Adrenal gland (tissue), 9 donors: ENCODE measurements at regions not wholly inside any gene's neighbourhood (a gene's known extent, or its start where the extent isn't known, plus 50 kb on each side); places are given as distances from the start of the nearest gene placed in this dataset.

Source experiments
- DNase-seq, 7 donors: peaks; one replicate each; pipeline ENCODE4 v3.0.0-alpha.2; 2019 to 2020
- H3K27ac ChIP-seq, 5 donors: fragments of 200-600 bp; sonication (generic) in 4 of 5; 1 replicate in 3 of 5; 2 replicates in 2 of 5; pipeline versions ENCODE4 v1.5.1 to v1.8.0; 2016 to 2020; ENCODE audit warnings: mild to moderate bottlenecking in 1 of 5
- H3K27me3 ChIP-seq: fragments of 200-600 bp; 2 replicates; pipeline ENCODE4 v1.8.0; 2021
- H3K36me3 ChIP-seq, 2 donors: fragments of 200-600 bp; replicated peaks in 1 of 2; 1 replicate in 1 of 2; 2 replicates in 1 of 2; pipeline versions ENCODE4 v1.5.1 to v1.8.0; 2018 to 2022
- H3K4me1 ChIP-seq, 2 donors: fragments of 200-600 bp; replicated peaks in 1 of 2; 1 replicate in 1 of 2; 2 replicates in 1 of 2; pipeline versions ENCODE4 v1.5.1 to v1.8.0; 2018 to 2021
- H3K4me3 ChIP-seq, 4 donors: fragments of 200-600 bp; sonication (generic) in 3 of 4; one replicate each; pipeline ENCODE4 v1.5.1; 2016 to 2018
- H3K9me3 ChIP-seq, 3 donors: fragments of 200-600 bp; sonication (generic) in 1 of 3; replicated peaks in 1 of 3; 1 replicate in 2 of 3; 2 replicates in 1 of 3; pipeline versions ENCODE4 v1.5.1 to v1.8.0; 2016 to 2021
- POLR2A ChIP-seq, 2 donors: fragments of 450-650 bp; IDR thresholded peaks; one replicate each; pipeline ENCODE4 v1.6.1; 2017; ENCODE audit warnings: antibody characterized with exemption in 2 of 2, mild to moderate bottlenecking in 2 of 2, moderate library complexity in 1 of 2
- WGBS, 4 donors: extraction: QIAGEN DNeasy Blood & Tissue Kit in 2 of 4; methylation state at CpG; one replicate each; pipeline versions ENCODE4 v1.1.5 to v1.1.7; 2013 to 2017; 5-methylcytosine and 5-hydroxymethylcytosine counted together
- intact Hi-C, 2 donors: fragments of 100-400 bp; cut with DNase I; formaldehyde crosslinking; loops; one replicate each; pipeline versions ENCODE4 v1.14.1 to v1.15.0; 2022 to 2023
- TF ChIP-seq, protein P1 (sequence below), 6 experiments: fragments of 450-650 bp in 4 of 6; fragments of 200-600 bp in 2 of 6; sonication (generic) in 1 of 6; IDR thresholded peaks; 1 replicate in 5 of 6; 2 replicates in 1 of 6; pipeline versions ENCODE4 v1.5.1 to v1.8.0; 2016 to 2021; ENCODE audit warnings: antibody characterized with exemption in 6 of 6, mild to moderate bottlenecking in 2 of 6, moderate library complexity in 1 of 6
- donor health status: healthy with polysubstance abuse.
- donor health status: Bipolar disorder and iron deficiency.
- donor health status: DM: yes; HTN: yes; CAD: no.
- donor health status: DM: no; HTN: no; CAD: no.
- donor health status: DM: no; HTN: no; CAD: no.

- H3K27me3 ChIP-seq: no peaks in the 10 kb centered on the region
- H3K27ac ChIP-seq: no peak overlapping the region
- intact Hi-C loops: no loop called here
- WGBS, 4 donors: 70 to 83% (median 81%) methylated on average over 4 of the region's 4 CpGs
- TF ChIP-seq, protein P1, sequence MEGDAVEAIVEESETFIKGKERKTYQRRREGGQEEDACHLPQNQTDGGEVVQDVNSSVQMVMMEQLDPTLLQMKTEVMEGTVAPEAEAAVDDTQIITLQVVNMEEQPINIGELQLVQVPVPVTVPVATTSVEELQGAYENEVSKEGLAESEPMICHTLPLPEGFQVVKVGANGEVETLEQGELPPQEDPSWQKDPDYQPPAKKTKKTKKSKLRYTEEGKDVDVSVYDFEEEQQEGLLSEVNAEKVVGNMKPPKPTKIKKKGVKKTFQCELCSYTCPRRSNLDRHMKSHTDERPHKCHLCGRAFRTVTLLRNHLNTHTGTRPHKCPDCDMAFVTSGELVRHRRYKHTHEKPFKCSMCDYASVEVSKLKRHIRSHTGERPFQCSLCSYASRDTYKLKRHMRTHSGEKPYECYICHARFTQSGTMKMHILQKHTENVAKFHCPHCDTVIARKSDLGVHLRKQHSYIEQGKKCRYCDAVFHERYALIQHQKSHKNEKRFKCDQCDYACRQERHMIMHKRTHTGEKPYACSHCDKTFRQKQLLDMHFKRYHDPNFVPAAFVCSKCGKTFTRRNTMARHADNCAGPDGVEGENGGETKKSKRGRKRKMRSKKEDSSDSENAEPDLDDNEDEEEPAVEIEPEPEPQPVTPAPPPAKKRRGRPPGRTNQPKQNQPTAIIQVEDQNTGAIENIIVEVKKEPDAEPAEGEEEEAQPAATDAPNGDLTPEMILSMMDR (IDR thresholded peaks at IDR 0.05): no peak
- TF ChIP-seq POLR2A (IDR thresholded peaks at IDR 0.05): no peak
- no peak for DNase-seq
- H3K4me3 ChIP-seq: no peak overlapping the region
- no peaks in the 10 kb centered on the region for H3K36me3 ChIP-seq
- H3K4me1 ChIP-seq: no peaks in the 10 kb centered on the region
- H3K9me3 ChIP-seq: no peaks in the 10 kb centered on the region
Observed at GRCh38 chr6:166242888-166243287, 65.3 kb downstream of the PRR18 start.

DNA sequence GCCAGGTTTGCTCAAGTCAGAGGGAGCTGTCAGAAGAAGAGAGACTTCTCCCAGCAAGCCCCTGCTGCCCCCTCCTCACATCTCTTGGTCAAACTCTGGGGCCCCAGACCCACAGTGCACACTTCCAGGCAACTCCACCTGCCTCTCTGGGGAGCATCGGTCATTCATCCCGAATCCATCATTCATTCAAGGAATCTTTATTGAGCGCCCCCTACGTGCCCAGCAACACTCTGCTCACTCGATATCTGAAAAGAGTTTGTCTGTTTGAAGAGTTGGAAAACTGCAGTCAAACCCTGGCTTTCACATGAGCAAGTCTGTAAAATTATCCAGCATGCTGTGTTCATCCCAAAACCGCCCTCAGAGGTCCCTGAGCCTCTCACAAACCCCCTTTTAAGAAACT lies 66.2 kb downstream of the PRR18 start:
- H3K27ac ChIP-seq: no peak overlapping the region
- H3K36me3 ChIP-seq: no peaks in the 10 kb centered on the region
- intact Hi-C loops: no loop called here
- 74 to 88% (median 85%) methylated on average over 6 of the region's 6 CpGs for WGBS, 4 donors
- no peak for DNase-seq
- H3K4me3 ChIP-seq: no peak overlapping the region
- H3K4me1 ChIP-seq: no peaks in the 10 kb centered on the region
- no peaks in the 10 kb centered on the region for H3K9me3 ChIP-seq
- TF ChIP-seq, protein P1 (IDR thresholded peaks at IDR 0.05): no peak
- no peak for TF ChIP-seq POLR2A (IDR thresholded peaks at IDR 0.05)
- H3K27me3 ChIP-seq: no peaks in the 10 kb centered on the region

DNA sequence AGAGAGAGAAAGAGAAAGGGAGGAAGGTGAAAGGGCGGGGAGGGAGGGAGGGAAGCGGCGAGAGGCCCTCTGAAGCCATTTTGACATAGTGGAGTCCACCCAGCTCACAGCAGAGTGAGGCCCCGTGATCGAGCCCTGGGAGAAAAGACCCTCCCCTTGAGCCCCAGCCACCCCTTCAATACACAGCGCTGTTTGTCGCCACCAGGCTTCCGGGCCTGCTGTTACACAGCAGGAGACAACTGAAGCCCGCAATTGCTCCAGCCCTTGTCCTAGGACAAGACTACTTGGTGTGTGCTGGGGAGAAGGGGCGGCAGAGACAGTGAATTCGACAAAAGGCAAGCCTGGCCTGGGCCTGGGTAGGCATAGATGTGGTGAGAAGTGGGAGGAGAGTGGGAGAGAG lies 67.3 kb downstream of the PRR18 start:
- TF ChIP-seq, protein P1 (IDR thresholded peaks at IDR 0.05): no peak
- no peak for TF ChIP-seq POLR2A (IDR thresholded peaks at IDR 0.05)
- intact Hi-C loops: no loop called here
- DNase-seq: no peak
- no peak overlapping the region for H3K27ac ChIP-seq
- 66 to 84% (median 74%) methylated on average over 9 to 11 of the region's 11 CpGs for WGBS, 4 donors
- H3K27me3 ChIP-seq: peaks cover under 1% of the 10 kb centered on the region
- no peaks in the 10 kb centered on the region for H3K4me1 ChIP-seq
- H3K4me3 ChIP-seq: no peak overlapping the region
- no peaks in the 10 kb centered on the region for H3K36me3 ChIP-seq
- no peaks in the 10 kb centered on the region for H3K9me3 ChIP-seq

- Histone ChIP-seq H3K4me1 (no peaks in the 10 kb centered on the region), H3K27me3 (peaks cover 4% of the 10 kb centered on the region), H3K9me3 (no peaks in the 10 kb centered on the region), H3K4me3 (no peak overlapping the region), H3K36me3 (no peaks in the 10 kb centered on the region), H3K27ac (no peak overlapping the region)
- DNase-seq: no peak
- intact Hi-C loops: no loop called here
- no peak for TF ChIP-seq POLR2A (IDR thresholded peaks at IDR 0.05)
- TF ChIP-seq, protein P1 (IDR thresholded peaks at IDR 0.05): no peak
- 59 to 81% (median 72%) methylated on average over 5 of the region's 5 CpGs for WGBS, 4 donors
Observed at GRCh38 chr6:166237617-166238016, 70.0 kb upstream of the TBXT start.
